GM21723 (cell line): ENCODE measurements at regions not wholly inside any gene's neighbourhood (a gene's known extent, or its start where the extent isn't known, plus 50 kb on each side); places are given as distances from the start of the nearest gene placed in this dataset.

Experiments
- ATAC-seq: cut with Tn5 transposase; IDR thresholded peaks from one replicate; pipeline ENCODE4 v1.9.1; 2021; ENCODE audit warnings: mild to moderate bottlenecking, moderate library complexity; ENCODE audit not compliant: unreplicated experiment

DNA sequence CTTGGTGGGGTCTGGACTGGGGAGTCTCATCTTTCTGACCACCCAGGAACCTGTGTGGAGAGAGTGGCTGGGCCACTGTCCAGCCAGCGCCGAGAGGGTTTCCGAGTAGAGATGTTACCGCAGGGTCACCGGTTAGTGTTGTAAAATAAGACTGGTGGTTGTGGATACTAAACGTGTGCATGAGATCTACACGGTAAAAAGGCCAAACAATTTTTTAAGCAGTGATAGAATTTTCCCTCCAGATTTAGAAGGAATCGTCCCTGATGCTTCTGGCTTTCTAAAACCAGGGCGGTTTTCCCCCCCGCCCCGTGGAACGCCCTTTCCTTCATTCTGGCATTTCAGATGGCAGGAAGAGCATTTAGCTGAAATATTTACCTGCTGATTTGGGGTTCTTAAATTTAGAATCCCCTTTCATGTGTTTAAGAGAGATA, 72.6 kb upstream of the PPARA start:
- no peak for ATAC-seq

DNA sequence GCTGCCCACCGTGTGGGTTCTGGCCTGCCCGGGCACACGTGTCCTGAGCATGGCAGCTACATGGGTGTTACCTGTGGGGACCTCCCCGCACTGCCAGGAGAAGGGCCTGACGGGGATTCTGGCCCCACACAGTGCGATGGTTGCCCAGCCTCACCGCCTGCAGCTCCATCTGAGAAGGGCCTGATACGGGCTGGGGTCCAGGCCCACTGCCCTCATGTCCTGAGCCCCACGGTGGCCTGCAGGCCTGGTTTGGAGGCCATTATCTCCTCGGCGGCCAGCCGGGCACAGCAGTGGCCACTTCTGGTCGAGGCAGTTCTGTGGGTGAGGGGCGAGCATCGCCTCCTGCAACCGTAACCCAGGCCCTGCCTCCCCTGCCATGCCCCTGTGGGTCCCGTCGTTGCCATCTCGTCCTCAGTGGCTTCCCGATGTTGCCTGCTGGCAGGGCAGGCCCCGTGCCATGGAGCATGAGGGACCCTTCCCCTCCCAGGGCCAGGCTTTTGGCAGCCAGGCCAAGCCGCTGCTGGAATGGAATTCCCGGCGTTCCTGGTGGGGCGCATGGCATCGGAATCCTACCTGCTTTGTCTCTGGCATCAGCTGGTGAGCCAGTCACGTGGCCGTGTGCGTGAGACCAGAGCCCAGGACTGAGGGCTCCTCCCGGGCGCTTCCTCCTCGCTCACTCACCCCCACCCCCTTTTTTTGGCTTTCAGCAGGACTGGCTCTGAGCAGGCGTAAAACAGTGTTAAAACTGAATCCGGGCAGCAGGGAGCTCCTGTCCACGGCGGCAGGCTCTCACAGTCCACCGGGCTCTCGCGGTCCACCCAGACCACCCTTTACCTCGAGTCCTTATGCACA, 71.9 kb upstream of the PPARA start:
- no peak for ATAC-seq

DNA sequence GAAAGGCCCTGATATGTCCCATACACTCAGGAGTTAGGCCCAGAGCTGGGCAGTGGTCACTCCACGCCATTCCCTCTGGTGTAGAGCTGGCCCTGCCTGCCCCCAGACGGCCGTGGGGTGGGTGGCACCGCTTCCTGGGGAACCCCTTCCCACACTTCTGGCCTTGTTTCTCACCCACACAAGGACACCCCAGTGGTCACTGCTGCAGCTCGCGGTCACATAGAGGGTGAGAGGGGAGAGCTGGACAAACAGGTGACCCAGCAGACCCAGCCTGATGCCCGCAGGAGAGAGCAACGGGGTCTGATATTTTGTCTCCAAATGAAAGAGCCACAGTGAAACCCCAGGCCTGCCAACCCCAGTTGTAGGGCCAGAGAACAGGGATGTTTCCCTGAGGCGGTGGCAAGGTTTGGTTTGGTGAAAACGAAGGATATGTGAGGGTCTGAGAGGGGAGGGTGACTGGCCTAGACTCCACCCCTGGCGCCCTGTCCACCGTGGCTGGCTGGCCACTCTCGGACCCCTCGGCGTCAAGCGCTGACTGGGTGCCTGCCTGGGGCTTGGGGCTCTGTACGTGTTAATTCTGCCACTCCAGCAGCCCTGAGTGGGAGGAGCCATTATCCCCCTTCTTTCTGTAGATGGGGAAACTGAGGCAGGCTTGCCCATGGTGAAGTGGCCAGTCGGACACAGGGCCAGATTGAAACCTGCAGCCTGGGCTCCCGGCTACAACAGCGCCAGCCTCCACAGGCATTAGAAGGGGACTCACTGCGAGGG, 71.0 kb upstream of the PPARA start:
- ATAC-seq = no peak

DNA sequence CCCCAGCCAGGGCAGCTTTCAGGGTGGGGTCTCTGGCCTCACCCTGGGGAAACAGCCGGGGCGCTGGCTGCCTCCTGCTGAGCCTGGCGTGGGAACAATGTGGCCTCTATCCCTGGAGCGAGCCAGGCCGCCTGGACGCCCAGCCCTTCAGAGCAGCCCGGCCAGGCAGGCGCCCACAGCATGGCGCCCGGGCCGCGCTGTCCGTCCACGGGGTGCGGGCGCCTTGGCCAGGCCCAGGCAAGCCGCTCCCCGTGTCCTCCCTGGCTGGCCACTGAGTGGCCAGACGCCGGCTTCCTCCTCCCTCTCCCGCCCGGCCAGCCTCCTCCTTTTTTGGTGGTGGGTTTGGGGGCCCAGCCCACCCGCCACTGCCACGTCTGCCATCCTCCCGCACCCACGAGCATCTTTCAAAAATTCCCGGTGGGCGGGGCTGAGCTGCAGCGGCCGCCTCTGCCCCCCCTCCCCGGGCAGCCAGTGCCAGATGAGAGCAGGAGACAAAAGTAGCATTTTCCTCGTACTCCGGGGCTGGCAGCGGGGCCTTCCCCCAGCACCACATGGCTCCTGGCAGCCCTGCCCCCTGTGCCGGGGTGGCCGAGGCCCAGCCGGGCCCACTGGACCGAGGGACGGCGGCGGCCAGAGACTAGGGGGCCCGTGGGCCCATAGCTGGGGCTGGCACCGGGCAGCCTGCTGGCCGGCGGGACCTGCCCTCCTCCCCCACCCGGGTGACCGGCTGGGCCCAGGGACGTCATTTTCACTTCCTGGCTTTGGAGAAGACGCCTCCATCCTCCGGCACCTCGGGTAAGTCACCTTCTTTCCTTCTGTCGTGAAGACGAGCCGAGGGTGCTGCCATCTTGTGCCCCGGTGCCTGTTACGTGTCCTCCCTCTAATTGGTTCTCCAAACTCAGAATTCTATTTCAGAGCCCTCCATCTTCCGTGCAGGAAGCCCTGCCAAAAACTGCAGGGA, 70.2 kb upstream of the PPARA start:
- ATAC-seq = no peak

DNA sequence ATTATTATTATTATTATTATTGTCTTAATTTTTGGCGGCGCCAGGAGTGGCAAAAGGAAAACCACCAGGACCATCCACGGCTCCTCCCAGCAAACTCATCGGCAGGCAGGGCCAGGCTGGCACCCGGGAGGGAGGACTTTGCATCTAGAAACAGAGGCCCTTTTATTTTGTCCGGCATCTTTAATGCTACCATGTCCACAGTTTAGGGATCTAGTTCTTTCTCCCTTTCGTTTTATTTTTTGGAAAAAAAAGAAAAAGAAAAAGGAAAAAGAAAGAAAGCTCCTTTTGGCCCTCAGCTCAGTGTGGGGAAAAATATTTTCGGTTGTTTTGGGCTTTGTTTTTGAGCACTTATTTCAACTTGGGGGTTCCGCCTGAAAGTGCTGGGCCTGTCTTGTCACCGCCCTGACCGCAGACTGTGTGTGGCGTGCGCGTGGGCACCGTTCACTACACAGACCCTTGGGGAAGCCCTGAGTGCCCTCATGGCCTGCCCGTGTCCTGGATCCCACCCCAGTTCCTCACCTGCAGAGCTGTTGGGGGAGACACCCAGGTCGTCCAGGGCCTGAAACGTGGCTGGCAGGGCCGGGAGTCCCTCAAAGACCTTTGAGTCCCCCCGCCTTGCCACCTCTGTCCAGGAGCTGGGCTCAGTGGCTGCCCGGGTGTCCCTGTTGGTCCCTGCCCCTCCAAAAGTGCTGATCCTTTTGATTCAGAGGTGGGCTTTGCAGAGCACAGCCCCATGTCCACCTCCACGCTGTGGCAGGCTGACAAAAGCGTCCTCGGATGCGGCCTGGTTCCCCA, 69.1 kb upstream of the PPARA start:
- no peak for ATAC-seq

DNA sequence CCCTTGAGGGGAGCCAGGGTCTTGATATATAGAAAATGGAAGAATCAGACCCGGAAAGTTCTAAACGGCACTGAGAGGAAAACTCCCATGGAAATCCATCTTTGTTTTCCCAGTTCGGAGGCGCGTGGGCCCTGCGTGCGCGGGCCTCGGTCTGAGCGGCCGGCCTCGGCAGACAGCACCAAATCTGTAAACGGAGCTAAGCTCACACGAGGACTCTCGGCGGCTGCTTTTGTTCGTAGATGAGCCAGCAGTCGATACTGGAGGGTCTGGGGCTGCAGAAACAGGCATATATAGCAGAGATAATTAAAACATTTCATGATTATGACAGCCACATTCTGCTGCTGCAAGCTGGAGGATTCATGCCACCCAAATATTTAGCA, 68.5 kb upstream of the PPARA start:
- ATAC-seq = no peak

DNA sequence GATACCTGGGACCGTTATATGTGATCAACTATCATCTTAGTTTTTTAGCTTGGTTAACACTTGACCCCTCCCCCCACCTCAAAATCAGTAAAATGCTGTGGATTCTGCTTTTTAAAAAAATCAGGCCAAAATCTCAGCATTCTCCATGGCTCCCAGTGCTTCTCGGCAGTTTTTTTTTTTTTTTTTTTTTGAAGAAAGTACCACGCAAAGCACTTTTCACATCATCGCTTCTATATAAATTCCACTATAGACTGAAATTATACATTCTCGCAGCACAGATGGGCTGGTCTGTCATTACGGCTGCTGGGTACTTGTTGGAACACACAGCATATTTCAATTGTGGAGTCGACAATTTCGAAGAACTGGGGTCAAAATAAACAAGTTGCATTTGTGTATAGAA, 67.7 kb upstream of the PPARA start:
- ATAC-seq = no peak

DNA sequence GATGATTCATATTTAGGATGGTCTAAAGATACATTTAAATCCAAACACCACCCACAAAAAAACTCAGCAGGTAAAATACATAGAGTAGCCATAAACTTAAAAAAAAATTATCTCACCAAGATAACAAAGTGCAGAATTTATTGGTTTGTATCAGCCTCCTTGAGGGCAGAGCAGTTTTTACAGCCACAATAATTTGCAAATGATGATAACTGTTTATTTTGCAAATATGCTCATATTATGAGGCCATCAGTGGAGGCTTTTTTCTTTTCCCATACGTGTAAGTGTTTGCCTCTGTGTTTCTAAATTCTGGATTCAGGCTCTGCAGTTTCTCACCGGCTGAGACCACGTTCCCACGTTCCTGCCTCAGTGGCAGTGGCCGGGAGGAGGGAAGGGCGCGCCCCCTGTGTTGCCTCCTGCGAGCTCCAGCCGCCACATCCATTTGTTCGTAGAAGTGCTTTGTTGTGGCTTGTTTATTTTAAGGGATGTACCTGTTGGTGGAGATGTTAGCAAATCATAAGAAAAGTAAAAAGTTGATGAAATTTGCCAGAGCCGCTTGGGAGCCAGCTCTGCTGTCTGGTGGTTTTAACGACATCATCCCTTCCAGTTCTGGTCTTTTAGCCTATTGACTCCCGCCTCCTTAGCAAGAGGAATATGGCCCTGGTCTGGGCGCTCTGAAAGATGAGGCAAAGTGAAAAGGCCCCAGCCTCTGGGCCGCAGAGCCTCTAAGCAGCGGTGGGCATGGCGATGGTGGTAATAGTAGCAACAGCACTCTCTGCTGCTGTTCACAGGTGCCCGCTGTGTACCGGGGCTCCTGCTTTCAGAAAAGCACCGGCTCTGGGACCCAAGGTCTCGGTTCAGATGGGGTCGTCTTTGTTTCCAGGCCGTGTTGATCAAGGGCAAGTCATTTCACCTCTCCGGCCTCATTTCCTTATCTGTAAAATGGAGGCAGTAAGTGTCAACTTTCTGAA, 66.7 kb upstream of the PPARA start:
- no peak for ATAC-seq

DNA sequence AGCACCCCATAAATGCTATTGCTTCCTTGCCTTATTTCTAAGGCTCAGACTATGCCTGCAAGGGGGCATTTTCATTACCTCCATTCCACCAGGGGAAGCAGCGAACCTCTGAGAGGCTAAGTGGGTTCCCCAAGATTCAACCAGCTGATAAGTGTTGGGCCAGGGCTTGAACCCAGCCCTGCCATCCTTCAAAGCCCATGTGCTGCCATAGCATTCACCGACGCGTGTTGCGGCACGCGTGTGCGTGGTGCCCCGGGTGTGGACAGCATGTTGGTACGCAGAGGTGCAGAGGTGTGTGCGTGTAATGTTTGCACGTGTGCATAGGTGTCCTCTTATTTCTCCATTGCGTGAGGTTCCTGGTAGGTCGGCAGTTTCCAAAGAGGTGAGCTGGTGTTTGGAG, 66.0 kb upstream of the PPARA start:
- ATAC-seq = no peak

DNA sequence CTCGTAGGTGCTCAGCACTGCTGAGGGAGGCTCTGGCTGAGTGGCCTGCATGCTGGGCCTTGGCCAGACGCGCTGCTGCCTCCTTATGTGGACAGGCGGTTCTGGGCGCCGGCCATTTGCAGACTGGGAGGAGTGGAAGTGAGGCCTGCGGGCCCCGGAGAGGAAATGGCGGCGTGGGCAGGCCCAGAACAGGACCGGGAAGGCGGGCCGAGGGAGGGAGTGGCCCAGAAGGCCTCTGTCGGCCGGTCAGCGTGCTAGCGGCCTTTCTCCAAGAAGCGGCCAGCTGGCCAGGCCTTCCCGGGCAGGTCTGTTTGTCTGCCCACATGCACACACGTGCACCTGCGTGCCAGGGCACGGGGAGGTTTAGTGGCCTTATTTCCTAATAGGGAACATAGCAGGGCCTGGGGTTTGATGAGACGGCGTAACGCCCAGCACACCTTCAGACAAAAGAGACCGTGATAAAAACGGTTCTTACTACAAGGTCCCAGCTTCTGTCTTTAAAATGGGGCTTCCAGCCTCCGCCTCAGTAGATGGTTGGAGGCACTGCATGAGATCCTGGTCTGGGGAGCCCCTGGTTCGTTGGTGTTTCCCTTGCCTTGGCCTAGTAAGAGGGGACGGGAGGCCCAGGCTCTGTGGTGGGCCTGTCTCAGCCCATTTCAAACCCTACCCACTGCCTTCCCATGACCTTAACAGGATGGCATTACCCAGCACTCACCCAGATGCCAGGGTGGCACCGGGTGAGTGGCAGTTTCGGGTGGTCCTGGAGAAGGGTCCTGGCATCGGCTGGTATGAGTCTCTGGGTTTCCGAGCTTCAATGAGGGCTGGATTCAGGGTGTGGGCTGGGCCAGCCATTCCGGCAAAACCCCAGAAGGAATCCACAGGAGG, 65.1 kb upstream of the PPARA start:
- ATAC-seq = no peak

DNA sequence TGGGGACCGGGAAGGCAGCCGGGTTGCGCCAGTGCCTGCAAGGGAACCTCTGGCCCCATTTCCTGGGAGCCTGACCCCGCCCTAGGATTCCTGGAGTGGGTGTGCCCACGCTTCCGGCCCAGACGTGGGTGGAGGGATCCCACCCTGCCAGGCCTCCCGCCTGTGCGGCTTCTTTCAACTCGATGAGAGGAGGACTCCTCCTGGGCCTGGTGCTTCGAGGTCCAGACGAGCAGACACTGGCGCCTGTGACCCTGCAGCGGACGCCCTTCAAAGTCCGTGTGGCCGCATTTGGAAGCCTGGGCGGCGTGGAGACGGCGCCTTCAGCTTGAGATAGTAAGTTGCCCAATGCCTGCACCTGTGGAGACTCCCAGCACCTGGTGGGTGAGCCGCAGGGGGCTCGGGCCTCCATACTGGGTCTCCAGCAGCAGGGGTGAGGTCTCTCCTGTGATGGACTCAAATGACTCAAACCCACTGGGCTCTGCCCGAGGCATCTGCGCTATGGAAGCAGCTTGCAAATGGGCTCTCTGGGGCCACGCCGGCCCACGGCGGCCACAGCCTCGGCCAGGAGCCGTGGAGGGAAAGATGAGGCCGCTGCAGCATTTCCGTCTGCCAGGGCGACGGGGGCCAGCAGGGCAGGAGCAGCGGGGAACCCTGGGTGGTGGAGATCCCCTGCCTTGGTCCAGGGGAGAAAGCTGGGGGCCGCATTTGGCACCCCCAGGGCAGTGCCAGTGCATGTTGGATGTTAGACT, 64.3 kb upstream of the PPARA start:
- no peak for ATAC-seq

DNA sequence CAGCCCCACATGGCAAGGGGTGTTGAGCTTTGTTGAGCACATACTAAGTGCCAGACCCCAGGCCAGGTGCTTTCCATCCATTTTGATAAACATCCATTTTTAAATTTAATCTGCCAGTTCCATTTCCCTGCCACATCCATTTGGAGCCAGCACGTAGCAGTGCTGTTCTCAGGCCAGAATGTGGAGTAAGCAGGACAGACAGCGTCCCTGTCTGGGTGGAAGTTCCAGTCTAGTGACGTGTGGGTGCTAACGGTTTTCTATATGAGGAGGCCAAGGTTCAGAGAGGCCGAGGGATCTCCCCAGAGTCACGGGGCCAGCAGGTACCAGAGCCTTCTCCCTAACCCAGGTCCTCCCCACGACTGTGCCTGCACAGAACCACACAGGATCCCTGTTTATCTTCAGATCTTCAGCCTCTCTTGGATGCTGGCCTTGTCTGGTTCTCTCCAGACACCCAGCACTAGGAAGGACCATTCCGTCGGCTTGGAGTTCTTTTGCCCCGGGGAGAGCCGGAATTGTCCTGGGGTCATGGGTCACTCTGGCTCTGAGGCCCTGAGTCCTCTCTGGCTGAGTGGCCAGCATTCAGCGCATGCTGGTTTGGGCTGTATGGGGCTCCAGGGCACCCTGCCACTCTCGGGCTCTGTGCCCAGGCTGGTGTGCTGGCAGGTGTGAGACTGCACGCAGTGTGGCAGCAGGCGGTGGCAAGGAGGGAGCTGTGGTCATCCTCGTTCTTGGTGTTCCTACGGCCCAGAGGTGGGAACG, 63.6 kb upstream of the PPARA start:
- ATAC-seq = no peak

DNA sequence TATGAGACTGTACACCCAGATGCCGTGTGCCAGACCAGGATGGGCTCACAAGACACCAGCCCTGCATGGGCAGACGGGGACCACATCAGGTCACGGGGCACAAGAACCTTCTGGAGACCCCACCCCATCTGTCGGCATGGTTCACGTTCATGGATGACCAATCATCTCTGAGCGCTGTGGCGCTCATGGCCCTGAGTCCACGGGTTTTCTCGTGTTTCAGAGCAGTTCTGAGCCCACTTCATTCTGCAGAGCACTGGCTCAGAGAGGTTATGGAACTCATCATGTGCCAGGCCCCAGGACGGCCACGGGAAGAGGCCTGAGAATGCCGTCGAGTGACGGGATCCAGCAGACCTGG, 63.0 kb upstream of the PPARA start:
- ATAC-seq = no peak

DNA sequence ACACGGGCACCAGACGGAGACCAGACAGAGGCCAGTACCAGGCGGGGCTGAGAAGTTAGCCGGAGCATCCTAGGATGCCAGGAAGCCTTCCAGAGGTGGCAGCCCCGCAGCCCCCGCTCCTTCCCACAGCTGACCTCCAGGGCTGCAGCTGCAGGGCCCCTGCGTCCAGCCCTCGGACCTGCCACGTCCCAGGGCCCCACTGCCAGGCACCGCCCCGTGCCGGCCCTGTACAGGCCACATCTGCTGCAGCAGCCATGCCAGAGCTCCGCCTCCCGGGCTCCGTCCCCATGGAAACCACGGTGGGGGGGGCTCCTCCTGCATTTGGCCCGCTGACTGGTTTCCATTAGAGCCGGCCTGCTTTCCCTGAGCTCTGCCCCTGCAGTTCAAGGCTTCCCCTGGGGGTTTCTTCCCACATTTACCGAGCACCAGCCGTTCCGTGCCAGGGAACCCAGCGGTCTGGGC, 62.5 kb upstream of the PPARA start:
- ATAC-seq = no peak

DNA sequence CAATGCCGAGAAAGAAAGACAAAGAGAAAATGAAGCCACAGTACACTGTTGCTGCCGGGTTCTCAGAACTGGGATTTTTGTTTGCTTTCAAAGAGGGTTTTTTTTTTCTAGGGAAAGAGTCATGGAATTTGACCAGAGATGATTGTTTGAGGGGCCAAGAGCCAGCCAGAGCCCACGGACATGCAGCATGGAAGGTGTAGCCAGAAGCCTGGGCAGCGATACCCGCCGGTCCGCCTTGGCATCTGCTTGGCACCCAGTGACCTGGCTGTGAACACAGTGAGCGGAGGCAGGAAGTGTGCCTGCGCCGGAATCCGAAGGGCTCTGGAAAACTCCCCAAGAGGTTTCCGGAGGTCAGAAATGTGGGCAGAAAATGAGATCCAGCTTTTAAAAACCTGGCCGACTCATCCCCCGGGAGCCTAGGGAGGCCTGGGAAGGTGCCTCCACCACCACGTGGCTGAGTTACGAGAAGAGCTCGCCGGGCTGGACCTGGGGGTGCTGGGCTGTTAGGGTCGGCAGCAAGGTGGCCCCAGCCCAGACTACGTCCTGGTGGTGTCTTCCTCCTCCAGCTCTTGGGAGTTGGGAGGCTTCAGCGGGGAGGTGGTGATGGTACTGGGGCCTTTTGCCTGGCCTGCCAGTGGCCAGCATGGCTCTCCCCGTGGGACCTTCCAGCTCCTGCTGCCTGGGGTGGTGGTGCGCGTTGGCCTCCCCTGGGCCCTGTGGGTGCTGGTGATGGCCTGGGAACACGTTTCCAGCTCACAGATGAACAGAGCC, 61.6 kb upstream of the PPARA start:
- ATAC-seq = no peak

DNA sequence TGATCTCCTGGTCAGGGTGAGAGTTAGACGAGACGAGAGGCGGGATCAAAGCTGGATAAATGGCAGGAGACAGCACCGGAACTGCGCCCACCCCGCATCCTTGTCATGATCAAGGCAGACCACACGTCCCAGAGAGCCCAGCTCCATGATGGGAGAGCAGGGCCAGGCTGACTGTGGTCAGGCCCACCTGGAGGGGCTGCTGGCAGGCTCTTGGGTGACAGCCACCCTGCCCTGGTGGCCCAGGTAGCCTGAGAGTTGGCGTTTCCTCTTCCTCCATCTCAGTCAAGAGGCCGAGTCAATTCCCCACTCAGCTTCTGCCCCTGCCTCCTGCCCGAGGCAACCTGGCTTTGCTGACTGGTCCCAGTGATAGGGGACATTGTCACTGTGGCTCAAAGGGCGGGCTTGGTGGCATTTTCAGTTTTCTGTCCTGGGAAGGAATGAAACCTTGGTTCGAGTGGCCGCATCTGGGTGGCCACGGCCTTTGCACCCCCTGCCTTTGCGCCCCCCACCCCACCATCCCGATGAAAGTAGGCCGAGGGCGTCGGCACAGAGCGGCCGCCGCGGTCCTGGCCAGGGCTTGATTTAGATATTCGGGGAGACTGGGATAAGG, 60.8 kb upstream of the PPARA start:
- ATAC-seq = no peak
